ENCODE measurements at regions not wholly inside any gene's neighbourhood (a gene's known extent, or its start where the extent isn't known, plus 50 kb on each side); places are given as distances from the start of the nearest gene placed in this dataset.

DNA sequence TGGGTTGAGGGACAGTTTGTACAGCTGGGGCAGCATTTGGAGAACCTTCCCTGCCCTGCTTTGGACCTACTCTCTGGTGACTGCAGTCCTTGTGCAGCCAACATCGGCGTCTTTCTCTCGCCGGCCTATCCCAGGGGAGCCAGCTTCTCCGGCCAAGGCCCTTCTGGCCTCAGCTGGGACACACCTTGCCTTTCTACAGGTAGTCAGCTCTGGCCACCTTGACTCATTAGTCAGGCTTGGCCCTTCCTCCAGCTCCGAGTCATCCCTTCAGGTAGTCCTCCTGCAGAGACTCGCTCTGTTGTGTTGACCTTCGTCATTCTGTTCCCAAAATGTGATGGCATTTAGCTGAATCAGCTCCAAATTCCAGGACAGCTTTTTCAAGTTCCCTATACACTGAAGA is 145.0 kb upstream of the CHST15 start:
- no peak for DNase-seq (ENCODE audit: low spot score)
- no peak for ATAC-seq
- intact Hi-C loops (cut with DNase I), result no loop called here

DNA sequence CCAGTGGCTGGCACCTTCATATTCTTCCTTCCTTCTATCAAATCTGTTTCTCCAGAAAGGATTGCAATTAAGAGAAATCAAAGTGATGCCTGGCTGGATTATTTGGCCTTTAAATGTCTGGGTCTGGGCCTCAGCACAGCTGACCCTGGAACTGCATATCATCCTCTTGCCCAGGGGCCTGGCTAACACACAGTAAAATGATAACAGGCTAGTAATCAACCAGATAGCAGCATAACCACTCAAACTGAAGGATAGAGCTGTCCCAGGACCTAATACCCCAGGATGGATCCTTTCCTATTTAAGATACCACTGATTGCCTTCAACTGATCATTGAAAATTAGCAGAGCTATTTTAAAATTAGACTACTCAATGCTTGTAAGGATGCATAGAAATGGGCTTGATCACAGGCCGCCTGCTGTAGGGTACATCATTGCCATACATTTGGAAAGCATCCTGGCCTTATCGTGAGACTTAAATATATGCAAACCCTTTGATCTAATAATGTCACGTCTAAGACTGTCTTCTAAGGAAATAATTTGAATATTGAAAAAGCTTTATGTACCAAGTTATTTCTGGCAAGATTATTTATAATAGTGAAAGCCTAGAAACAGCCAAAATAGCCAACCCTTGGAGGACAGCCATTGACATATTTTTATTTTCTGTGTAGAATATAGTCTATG is 144.0 kb upstream of the CHST15 start:
- ATAC-seq (no peak), DNase-seq (ENCODE audit: low spot score) (no peak)
- intact Hi-C loops (cut with DNase I), result no loop called here

- ATAC-seq, result no peak
- DNase-seq (ENCODE audit: low spot score), result no peak
Observed at GRCh38 chr10:124236816-124237215, 143.4 kb upstream of the CHST15 start.

DNA sequence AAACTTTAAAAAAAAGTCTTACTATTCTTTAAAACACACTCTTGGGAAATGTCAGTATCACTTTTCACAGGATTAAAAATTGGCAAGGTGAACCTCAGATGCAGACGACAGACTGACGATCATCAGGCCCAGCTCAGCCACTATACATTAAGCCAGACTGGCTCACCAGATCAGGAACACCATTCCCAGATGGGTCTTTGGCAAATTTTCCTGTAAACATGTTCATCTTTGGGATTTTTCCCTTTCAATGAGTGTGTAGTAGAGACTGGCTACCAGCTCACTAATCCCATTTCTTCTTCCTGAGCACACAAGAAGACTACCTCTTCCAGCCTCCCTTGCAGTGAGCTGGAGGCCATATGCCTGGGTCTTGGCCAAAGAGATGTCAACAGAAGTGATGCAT is 142.7 kb upstream of the CHST15 start:
- no peak for ATAC-seq
- DNase-seq (ENCODE audit: low spot score), result no peak
- intact Hi-C loops (cut with DNase I), result no loop called here

More at GRCh38 chr10:124236816-124237215, 143.4 kb upstream of the CHST15 start:
- intact Hi-C loops (cut with DNase I), result no loop called here

DNA sequence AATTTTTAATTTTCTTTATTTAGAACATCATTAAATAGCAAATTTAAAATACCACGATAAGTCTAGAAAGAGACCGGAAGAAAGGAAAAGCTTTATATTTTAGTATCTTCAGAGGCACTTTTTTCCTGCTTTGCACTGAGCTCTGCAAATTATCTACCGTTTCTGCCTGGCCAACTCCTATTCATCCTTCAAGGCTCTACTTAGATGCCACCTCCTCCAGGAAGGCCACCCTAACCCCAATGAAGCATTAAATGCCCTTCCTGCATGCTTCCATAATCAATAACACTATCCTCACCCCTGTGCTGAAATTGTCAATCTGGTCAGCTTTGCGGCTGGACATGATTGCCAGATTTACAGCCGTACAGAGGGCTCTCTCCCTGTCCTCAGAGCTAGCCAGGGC is 141.8 kb upstream of the CHST15 start:
- intact Hi-C loops (cut with DNase I), result no loop called here
- no peak for DNase-seq (ENCODE audit: low spot score)
- no peak for ATAC-seq

GRCh38 chr10:124233546-124234138 is 140.2 kb upstream of the CHST15 start:
- intact Hi-C loops (cut with DNase I), result no loop called here
- ATAC-seq, result no peak
- no peak for DNase-seq (ENCODE audit: low spot score)

- ATAC-seq (no peak), DNase-seq (ENCODE audit: low spot score) (no peak)
- intact Hi-C loops (cut with DNase I), result no loop called here
Observed at GRCh38 chr10:124232686-124233545, 139.5 kb upstream of the CHST15 start.

GRCh38 chr10:124231168-124232155 is 138.1 kb upstream of the CHST15 start:
- intact Hi-C loops (cut with DNase I), result no loop called here
- ATAC-seq (no peak), DNase-seq (ENCODE audit: low spot score) (no peak)

DNA sequence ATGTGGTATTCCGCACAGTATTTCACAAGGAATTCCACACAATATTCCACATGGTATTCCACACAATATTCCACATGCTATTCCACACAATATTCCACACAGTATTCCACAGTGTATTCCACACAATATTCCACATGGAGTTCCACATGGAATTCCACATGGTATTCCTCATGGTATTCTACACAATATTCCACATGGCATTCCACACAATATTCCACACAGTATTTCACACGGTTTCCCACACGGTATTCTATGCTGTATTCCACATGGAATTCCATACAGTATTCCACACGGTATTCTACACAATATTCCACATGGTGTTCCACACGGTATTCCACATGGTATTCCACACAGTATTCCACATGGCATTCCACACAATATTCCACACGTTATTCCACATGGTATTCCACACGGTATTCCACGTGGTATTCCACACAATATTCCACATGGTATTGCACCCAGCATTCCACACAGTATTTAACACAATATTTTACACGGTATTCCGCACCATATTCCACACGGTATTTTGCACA is 137.3 kb upstream of the CHST15 start:
- ATAC-seq, result no peak
- intact Hi-C loops (cut with DNase I), result no loop called here

DNA sequence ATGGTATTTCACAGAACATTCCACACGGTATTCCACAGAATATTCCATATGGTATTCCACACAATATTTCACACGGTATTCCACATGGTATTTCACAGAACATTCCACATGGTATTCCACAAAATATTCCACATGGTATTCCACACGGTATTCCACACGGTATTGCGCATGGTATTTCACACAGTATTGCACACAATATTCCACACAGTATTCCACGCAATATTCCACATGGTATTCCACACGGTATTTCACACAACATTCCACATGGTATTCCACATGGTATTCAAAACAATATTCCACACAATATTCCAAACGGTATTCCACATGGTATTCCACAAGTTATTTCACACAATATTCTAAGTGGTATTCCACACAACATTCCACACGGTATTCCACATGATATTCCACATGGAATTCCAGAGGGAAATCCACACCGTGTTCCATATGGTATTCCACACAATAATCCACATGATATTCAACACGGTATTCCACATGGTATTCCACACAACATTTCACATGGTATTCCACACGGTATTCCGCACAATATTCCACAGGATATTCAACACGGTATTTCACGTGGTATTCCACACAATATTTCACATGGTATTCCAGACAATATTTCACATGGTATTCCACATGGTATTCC is 136.7 kb upstream of the CHST15 start:
- no peak for DNase-seq (ENCODE audit: low spot score)
- ATAC-seq, result no peak
- intact Hi-C loops (cut with DNase I), result no loop called here

More for the DNA sequence above, 137.3 kb upstream of the CHST15 start:
- DNase-seq (ENCODE audit: low spot score), result no peak

DNA sequence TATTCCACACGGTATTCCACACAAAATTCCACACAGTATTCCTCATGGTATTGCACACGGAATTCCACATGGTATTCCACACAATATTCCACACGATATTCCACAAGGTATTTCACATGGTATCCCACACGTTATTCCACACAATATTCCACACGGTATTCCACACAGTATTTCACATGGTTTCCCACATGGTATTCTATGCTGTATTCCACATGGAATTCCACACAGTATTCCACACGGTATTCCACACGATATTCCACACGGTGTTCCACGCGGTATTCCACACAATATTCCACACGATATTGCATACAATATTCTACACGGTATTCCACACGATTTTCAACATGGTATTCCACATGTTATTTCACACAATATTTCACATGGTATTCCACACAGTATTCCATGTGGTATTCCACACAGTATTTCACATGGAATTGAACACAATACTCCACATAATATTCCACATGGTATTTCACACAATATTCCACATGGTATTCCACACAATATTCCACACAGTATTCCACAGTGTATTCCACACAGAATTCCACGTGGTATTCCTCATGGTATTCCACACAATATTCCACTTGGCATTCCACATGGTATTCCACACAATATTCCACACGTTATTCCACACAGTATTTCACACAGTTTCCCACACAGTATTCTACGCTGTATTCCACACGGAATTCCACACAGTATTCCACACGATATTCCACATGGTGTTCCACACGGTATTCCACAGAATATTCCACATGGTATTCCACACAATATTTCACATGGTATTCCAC is 136.0 kb upstream of the CHST15 start:
- ATAC-seq, result no peak
- intact Hi-C loops (cut with DNase I), result no loop called here

DNA sequence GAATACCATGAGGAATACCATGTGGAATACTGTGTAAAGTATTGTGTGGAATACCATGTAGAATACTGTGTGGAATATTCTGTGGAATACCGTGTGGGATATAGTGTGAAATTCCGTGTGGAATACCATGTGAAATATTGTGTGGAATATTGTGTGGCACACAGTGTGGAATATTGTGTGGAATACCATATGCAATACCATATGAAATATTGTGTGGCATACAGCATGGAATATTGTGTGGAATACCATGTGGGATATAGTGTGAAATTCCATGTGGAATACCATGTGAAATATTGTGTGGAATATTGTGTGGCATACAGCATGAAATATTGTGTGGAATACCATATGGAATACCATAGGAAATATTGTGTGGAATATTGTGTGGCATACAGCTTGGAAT is 135.1 kb upstream of the CHST15 start:
- no peak for DNase-seq (ENCODE audit: low spot score)
- ATAC-seq, result no peak
- intact Hi-C loops (cut with DNase I), result no loop called here

More for the DNA sequence above, 136.0 kb upstream of the CHST15 start:
- DNase-seq (ENCODE audit: low spot score), result no peak

- no peak for DNase-seq (ENCODE audit: low spot score)
- intact Hi-C loops (cut with DNase I), result no loop called here
- ATAC-seq, result no peak
Observed at GRCh38 chr10:124227988-124228387, 134.6 kb upstream of the CHST15 start.

GRCh38 chr10:124227055-124227975 is 133.9 kb upstream of the CHST15 start:
- DNase-seq (ENCODE audit: low spot score), result no peak
- intact Hi-C loops (cut with DNase I), result no loop called here
- no peak for ATAC-seq

- ATAC-seq (no peak), DNase-seq (ENCODE audit: low spot score) (no peak)
- intact Hi-C loops (cut with DNase I), result no loop called here
Observed at GRCh38 chr10:124226271-124227054, 133.1 kb upstream of the CHST15 start.

All from sciatic nerve (tissue), 2 donors.